ENCODE measurements at regions not wholly inside any gene's neighbourhood (a gene's known extent, or its start where the extent isn't known, plus 50 kb on each side); places are given as distances from the start of the nearest gene placed in this dataset.
"Not testable (repeated sequence)": the region's sequence is repeated elsewhere in the genome, so short reads cannot be mapped to it uniquely, and the experiment has no call there.

DNA sequence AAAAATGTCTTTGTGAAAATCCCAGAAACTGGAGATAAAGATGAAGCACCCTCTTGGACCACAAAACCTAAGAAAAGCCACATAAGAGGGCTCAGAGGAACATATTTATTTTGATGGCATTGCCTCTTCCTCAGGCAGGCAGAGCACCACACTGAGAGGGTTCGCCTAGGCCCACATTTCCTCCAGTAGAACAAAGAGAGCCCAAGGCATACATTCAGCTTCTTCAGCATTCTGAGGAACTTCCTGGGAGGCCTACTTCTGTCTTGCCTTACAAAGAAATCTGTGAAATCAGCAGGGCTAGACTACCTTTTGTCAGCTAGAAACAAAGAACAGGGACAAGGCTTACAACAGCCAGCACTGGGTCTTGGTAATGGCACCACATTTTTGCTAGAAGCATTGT is 1325.3 kb downstream of the SI start:
- Histone ChIP-seq H3K79me2 (ENCODE audit: control insufficient read depth, insufficient read depth, low read length, unreplicated experiment) (no peaks in the 10 kb centered on the region), H3K36me3 (ENCODE audit: insufficient read depth, low read length) (no peaks in the 10 kb centered on the region; the same call in 1 of the 2 replicates), H3K27ac (ENCODE audit: low read depth, low read length) (no peak overlapping the region), H3K4me1 (ENCODE audit: control insufficient read depth, insufficient read depth, low read length, unreplicated experiment) (no peaks in the 10 kb centered on the region), H2AFZ (ENCODE audit: low read length, unreplicated experiment) (no peak overlapping the region), H3K27me3 (ENCODE audit: insufficient read depth, low read length) (no peaks in the 10 kb centered on the region), H3K4me3 (ENCODE audit: low read depth, low read length) (no peak overlapping the region)

DNA sequence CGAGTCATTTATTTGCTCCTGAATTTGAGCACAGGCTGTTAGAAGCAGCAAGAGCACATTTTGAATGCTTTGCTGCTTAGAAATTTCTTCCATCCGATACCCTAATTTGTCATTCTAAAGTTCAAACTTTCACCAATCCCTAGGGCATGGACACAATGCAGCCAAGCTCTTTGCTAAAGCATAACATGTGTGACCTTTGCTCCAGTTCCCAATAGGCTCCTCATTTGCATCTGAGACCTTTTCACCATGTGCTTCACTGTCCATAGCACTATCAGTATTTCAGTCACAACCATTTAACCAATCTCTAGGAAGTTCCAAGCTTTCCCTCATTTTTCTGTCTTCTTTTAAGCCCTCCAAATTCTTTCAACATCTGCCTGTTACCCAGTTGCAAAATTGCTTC is 1333.1 kb downstream of the SI start:
- Histone ChIP-seq H3K27ac (ENCODE audit: low read depth, low read length) (no peak overlapping the region), H3K79me2 (ENCODE audit: control insufficient read depth, insufficient read depth, low read length, unreplicated experiment) (no peaks in the 10 kb centered on the region), H3K4me1 (ENCODE audit: control insufficient read depth, insufficient read depth, low read length, unreplicated experiment) (no peaks in the 10 kb centered on the region), H2AFZ (ENCODE audit: low read length, unreplicated experiment) (no peak overlapping the region), H3K36me3 (ENCODE audit: insufficient read depth, low read length) (no peaks in the 10 kb centered on the region), H3K27me3 (ENCODE audit: insufficient read depth, low read length) (no peaks in the 10 kb centered on the region), H3K4me3 (ENCODE audit: low read depth, low read length) (no peak overlapping the region)

DNA sequence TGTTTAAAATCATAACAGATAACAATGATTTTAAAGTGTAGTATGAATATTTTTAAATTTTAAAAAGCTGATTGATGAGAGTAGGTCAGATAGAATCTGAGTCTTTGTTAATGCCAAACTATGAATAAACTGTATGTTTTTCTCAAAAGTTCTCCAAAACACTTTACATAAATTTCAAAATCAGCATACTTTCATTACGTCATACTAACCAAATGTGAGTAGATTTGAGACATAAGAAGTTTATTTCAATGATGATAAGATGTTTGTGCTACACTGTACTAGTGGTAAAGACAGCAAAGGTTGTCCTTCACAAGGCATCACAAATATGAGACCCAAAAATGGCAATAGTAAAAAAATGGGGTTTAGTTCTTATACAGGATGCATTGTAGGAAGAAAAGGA is 1342.9 kb downstream of the SI start:
- Histone ChIP-seq H3K27me3 (ENCODE audit: insufficient read depth, low read length) (no peaks in the 10 kb centered on the region), H3K4me1 (ENCODE audit: control insufficient read depth, insufficient read depth, low read length, unreplicated experiment) (no peaks in the 10 kb centered on the region), H3K36me3 (ENCODE audit: insufficient read depth, low read length) (no peaks in the 10 kb centered on the region; the same call in 1 of the 2 replicates), H3K4me3 (ENCODE audit: low read depth, low read length) (no peak overlapping the region), H3K79me2 (ENCODE audit: control insufficient read depth, insufficient read depth, low read length, unreplicated experiment) (no peaks in the 10 kb centered on the region), H3K27ac (ENCODE audit: low read depth, low read length) (no peak overlapping the region), H2AFZ (ENCODE audit: low read length, unreplicated experiment) (no peak overlapping the region)

DNA sequence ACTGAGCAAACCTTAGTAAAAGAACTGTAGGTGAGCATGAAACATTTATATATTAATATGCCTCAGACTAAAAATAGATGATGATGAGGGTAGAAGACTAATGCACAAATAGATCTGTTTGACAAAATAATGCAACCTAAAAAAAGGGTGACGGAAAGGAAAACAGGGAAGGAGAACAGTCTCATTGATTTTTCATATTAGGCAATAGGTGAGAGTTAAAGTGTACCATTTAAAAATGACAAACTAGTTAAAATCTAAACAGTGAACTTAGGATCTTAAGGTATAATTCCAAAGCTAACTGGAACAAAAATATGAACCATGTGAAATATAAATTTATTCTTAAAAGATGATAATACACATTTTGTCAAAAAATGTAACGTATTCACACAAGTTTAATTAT is 1347.6 kb downstream of the SI start:
- H3K27ac ChIP-seq (ENCODE audit: low read depth, low read length), result no peak overlapping the region
- no peaks in the 10 kb centered on the region for H3K4me1 ChIP-seq (ENCODE audit: control insufficient read depth, insufficient read depth, low read length, unreplicated experiment)
- no peak overlapping the region for H3K4me3 ChIP-seq (ENCODE audit: low read depth, low read length)
- no peaks in the 10 kb centered on the region for H3K27me3 ChIP-seq (ENCODE audit: insufficient read depth, low read length)
- H3K36me3 ChIP-seq (ENCODE audit: insufficient read depth, low read length), result no peaks in the 10 kb centered on the region
- H2AFZ ChIP-seq (ENCODE audit: low read length, unreplicated experiment), result no peak overlapping the region
- no peaks in the 10 kb centered on the region for H3K79me2 ChIP-seq (ENCODE audit: control insufficient read depth, insufficient read depth, low read length, unreplicated experiment)

DNA sequence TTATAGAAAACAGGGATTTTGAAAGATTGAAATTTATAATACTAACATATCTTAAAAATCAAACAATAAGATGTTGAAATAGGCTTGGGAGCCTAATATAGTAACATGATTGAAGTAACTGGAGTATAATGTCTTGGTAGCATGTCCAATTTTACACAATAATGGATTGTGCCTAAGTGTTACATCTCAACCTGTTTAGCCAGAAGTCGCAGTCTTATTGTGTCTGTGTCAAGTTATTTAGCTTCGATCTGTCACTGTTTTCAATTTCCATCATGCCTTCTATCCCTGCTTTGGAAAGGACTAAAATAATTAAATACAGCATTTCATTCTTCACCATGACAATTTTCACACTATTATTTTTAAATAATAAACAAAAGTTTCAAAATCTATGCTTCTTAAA is 1352.2 kb downstream of the SI start:
- no peaks in the 10 kb centered on the region for H3K27me3 ChIP-seq (ENCODE audit: insufficient read depth, low read length)
- no peak overlapping the region for H3K27ac ChIP-seq (ENCODE audit: low read depth, low read length)
- no peaks in the 10 kb centered on the region for H3K36me3 ChIP-seq (ENCODE audit: insufficient read depth, low read length)
- H3K4me3 ChIP-seq (ENCODE audit: low read depth, low read length), result no peak overlapping the region
- no peak overlapping the region for H2AFZ ChIP-seq (ENCODE audit: low read length, unreplicated experiment)
- no peaks in the 10 kb centered on the region for H3K4me1 ChIP-seq (ENCODE audit: control insufficient read depth, insufficient read depth, low read length, unreplicated experiment)
- no peaks in the 10 kb centered on the region for H3K79me2 ChIP-seq (ENCODE audit: control insufficient read depth, insufficient read depth, low read length, unreplicated experiment)

DNA sequence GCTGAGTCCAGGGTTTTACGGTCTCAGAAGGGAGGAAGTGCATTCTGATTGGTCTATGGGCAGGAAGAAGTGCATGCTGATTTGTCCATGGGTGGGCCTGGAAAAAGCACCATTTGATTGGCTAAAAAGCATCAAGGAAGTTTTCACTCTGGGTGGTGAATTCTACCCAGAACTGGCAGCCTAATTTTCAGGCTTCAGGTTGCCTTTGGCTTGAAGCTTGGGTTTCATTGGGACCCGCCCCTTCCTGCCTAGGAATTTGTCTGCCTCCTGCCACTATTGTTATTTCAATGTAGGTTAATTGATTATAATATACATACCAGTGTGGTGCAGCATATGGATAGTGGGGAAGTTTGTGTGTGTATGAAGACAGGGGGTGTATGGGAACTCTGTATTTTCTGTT is 1355.9 kb downstream of the SI start:
- Histone ChIP-seq H3K36me3 (ENCODE audit: insufficient read depth, low read length) (no peaks in the 10 kb centered on the region), H3K79me2 (ENCODE audit: control insufficient read depth, insufficient read depth, low read length, unreplicated experiment) (no peaks in the 10 kb centered on the region), H3K4me1 (ENCODE audit: control insufficient read depth, insufficient read depth, low read length, unreplicated experiment) (no peaks in the 10 kb centered on the region), H3K27me3 (ENCODE audit: insufficient read depth, low read length) (no peaks in the 10 kb centered on the region), H3K27ac (ENCODE audit: low read depth, low read length) (no peak overlapping the region), H3K4me3 (ENCODE audit: low read depth, low read length) (no peak overlapping the region), H2AFZ (ENCODE audit: low read length, unreplicated experiment) (no peak overlapping the region)

DNA sequence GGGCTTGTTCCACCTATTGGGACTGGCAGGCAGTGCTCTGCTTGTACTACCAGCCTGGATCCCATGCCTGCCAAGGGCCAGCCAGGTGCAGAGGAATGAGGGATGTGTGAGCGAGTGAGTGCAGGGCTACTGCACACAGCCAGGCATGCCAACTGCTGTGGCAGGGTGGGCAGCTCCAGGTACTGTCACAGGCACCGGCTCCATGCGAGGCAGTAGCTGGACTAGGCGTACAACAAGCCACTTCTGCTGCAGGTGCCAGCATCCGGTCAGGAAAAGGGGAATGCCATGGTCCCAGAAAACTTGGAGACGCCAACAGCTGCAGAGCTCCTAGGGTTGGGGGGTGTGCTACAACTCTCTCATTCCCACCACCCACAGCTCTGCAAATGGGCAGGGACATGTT is 1356.7 kb downstream of the SI start:
- Histone ChIP-seq H3K27me3 (ENCODE audit: insufficient read depth, low read length) (no peaks in the 10 kb centered on the region), H3K4me3 (ENCODE audit: low read depth, low read length) (no peak overlapping the region), H3K27ac (ENCODE audit: low read depth, low read length) (no peak overlapping the region), H3K4me1 (ENCODE audit: control insufficient read depth, insufficient read depth, low read length, unreplicated experiment) (no peaks in the 10 kb centered on the region), H3K36me3 (ENCODE audit: insufficient read depth, low read length) (no peaks in the 10 kb centered on the region), H2AFZ (ENCODE audit: low read length, unreplicated experiment) (no peak overlapping the region), H3K79me2 (ENCODE audit: control insufficient read depth, insufficient read depth, low read length, unreplicated experiment) (no peaks in the 10 kb centered on the region)

DNA sequence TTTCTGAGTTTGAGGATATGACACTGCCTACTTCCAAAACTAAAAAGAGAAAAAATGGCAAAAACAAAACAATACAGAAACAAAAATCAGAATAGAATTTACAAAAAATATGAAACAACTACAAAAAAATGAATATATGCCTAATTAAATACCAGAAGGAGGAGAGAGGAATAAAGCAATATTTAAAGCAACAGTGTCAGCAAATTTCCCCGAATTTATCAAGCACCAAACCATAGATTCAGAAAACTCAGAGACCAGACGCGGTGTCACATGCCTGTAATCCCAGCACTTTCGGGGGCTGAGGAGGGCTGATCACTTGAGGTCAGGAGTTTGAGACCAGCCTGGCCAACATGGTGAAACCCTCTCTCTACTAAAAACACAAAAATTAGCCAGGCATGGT is 1360.9 kb downstream of the SI start:
- H3K27me3 ChIP-seq (ENCODE audit: insufficient read depth, low read length), result no peaks in the 10 kb centered on the region
- no peak overlapping the region for H3K4me3 ChIP-seq (ENCODE audit: low read depth, low read length)
- no peaks in the 10 kb centered on the region for H3K36me3 ChIP-seq (ENCODE audit: insufficient read depth, low read length)
- H2AFZ ChIP-seq (ENCODE audit: low read length, unreplicated experiment), result no peak overlapping the region
- no peaks in the 10 kb centered on the region for H3K79me2 ChIP-seq (ENCODE audit: control insufficient read depth, insufficient read depth, low read length, unreplicated experiment)
- no peak overlapping the region for H3K27ac ChIP-seq (ENCODE audit: low read depth, low read length)
- no peaks in the 10 kb centered on the region for H3K4me1 ChIP-seq (ENCODE audit: control insufficient read depth, insufficient read depth, low read length, unreplicated experiment)

DNA sequence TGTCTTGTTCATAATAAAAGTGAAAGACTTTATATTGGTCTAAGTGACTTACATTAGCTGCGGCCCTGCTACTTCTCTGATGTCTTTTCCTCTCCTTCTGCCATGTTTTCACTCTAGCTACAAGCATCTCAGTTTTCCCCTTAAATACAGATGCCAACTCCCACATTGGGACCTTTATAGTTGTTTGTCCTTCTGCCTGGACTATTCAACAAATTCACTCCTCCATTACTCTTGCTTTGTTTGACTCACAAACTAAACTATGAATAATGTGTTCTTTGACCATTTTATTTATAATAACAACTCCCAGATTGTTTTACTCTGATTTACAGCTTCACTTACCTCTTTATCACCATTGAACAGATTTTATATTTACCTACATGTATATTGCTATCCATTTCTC is 1369.9 kb downstream of the SI start:
- Histone ChIP-seq H2AFZ (ENCODE audit: low read length, unreplicated experiment) (no peak overlapping the region), H3K27me3 (ENCODE audit: insufficient read depth, low read length) (no peaks in the 10 kb centered on the region), H3K36me3 (ENCODE audit: insufficient read depth, low read length) (no peaks in the 10 kb centered on the region), H3K4me3 (ENCODE audit: low read depth, low read length) (no peak overlapping the region), H3K4me1 (ENCODE audit: control insufficient read depth, insufficient read depth, low read length, unreplicated experiment) (no peaks in the 10 kb centered on the region), H3K27ac (ENCODE audit: low read depth, low read length) (no peak overlapping the region), H3K79me2 (ENCODE audit: control insufficient read depth, insufficient read depth, low read length, unreplicated experiment) (no peaks in the 10 kb centered on the region)

DNA sequence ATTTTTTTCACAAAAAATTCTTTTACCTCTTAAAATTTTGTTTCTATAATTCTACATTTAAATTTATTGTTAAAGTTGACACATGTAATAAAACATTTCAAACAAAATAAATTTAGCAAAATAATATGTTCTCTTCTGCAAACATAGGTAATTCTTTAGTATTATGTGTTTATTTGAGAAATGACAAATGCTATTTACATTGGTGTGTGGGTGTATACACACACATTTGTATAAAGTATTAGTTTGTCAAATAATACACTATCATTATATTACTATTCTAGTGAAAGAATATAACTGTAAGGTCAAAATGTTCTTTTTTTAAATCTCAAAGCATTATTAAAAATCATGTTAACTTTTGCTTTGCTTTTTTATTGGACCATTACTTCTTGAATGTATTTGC is 1370.6 kb downstream of the SI start:
- no peaks in the 10 kb centered on the region for H3K79me2 ChIP-seq (ENCODE audit: control insufficient read depth, insufficient read depth, low read length, unreplicated experiment)
- H3K27me3 ChIP-seq (ENCODE audit: insufficient read depth, low read length), result no peaks in the 10 kb centered on the region
- no peaks in the 10 kb centered on the region for H3K36me3 ChIP-seq (ENCODE audit: insufficient read depth, low read length)
- H3K4me3 ChIP-seq (ENCODE audit: low read depth, low read length), result no peak overlapping the region
- H3K4me1 ChIP-seq (ENCODE audit: control insufficient read depth, insufficient read depth, low read length, unreplicated experiment), result no peaks in the 10 kb centered on the region
- no peak overlapping the region for H2AFZ ChIP-seq (ENCODE audit: low read length, unreplicated experiment)
- no peak overlapping the region for H3K27ac ChIP-seq (ENCODE audit: low read depth, low read length)

DNA sequence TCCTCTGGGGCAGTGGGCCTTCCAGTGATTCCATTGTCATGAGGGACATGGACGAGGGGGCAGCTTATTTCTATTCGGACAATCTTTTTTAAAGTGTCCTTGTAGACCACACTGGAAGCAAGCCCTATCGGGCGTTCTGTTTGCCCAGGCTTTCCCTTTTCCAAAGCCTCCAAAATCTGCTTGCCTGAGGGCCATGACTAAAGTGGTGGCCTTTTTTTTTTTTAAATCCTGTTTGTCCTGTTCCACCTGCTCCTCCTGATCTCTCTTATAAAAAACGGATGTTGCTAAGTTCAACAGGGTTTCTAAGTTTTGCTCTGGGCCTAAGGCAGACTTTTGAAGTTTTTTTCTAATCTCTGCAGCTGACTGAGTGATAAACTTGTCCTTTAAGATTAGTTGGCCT is 1380.1 kb downstream of the SI start:
- not testable (repeated sequence) for H3K27ac ChIP-seq (ENCODE audit: low read depth, low read length); H3K79me2 ChIP-seq (ENCODE audit: control insufficient read depth, insufficient read depth, low read length, unreplicated experiment); H3K4me3 ChIP-seq (ENCODE audit: low read depth, low read length); H3K4me1 ChIP-seq (ENCODE audit: control insufficient read depth, insufficient read depth, low read length, unreplicated experiment); H2AFZ ChIP-seq (ENCODE audit: low read length, unreplicated experiment); H3K36me3 ChIP-seq (ENCODE audit: insufficient read depth, low read length); H3K27me3 ChIP-seq (ENCODE audit: insufficient read depth, low read length)

DNA sequence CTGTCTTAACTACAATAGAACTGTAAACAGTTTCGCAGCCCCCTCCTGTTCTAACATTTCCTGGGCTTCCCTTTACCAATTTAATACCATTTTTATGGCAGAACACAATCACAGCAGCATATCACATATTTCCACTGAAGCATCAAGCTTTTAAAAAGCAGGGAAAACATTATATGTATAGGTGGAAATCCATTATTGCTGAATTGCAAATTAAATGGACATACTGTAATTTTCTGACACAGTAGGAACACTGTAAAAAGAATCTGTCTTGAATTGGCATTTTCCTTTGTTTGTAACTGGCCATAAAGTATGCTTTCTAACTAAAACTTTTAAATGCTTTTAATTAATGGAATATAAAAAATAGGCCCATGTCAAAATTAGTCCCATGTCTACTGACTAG is 1385.8 kb downstream of the SI start:
- Histone ChIP-seq H3K4me3 (ENCODE audit: low read depth, low read length) (no peak overlapping the region), H2AFZ (ENCODE audit: low read length, unreplicated experiment) (no peak overlapping the region), H3K27me3 (ENCODE audit: insufficient read depth, low read length) (no peaks in the 10 kb centered on the region), H3K27ac (ENCODE audit: low read depth, low read length) (no peak overlapping the region), H3K4me1 (ENCODE audit: control insufficient read depth, insufficient read depth, low read length, unreplicated experiment) (no peaks in the 10 kb centered on the region), H3K79me2 (ENCODE audit: control insufficient read depth, insufficient read depth, low read length, unreplicated experiment) (no peaks in the 10 kb centered on the region), H3K36me3 (ENCODE audit: insufficient read depth, low read length) (no peaks in the 10 kb centered on the region)
